HCT116 (cell line): ENCODE measurements at regions not wholly inside any gene's neighbourhood (a gene's known extent, or its start where the extent isn't known, plus 50 kb on each side); places are given as distances from the start of the nearest gene placed in this dataset.

ENCODE experiments used
- ATAC-seq: fragments of 200-7000 bp; cut with Tn5 transposase; 2 replicates; pipeline ENCODE4 v1.9.1; 2020; ENCODE audit warnings: mild to moderate bottlenecking, moderate library complexity
- BruUV-seq: library from RNA; stranded (reverse); fragments of 400-500 nt; replicated peaks from 2 replicates; lab custom pipeline; 2021; lab: Mats Ljungman, UMichigan
- CTCF ChIA-PET: fragments of 300-600 bp; sonication (Branson Sonifier 250); formaldehyde crosslinking; loops from one replicate; lab custom pipeline; 2021; ENCODE audit warnings: antibody characterized with exemption; lab: Charles Lee
- POLR2A ChIA-PET: fragments of 300-600, 350-600 bp; sonication (Branson Sonifier 250); formaldehyde crosslinking; loops from one replicate; lab custom pipeline; 2021; ENCODE audit warnings: antibody characterized with exemption; lab: Charles Lee
- RAD21 ChIA-PET, 2 experiments: fragments of 300-600 bp; sonication (Branson Sonifier 250); formaldehyde crosslinking; loops; one replicate each; lab custom pipeline; 2023; ENCODE audit warnings: low total read pairs in 2 of 2; ENCODE audit not compliant: uncharacterized antibody in 2 of 2, unreplicated experiment in 2 of 2, low non-redundant PET in 1 of 2; lab: Charles Lee
- DNase-seq: peaks from one replicate; pipeline ENCODE4 v3.0.0-alpha.2; 2010; ENCODE audit warnings: low read depth, low spot score
- H2AFZ ChIP-seq: fragments of 200-600 bp; shearing (Covaris generic), sonication (generic); 2 replicates; pipeline ENCODE4 v1.6.1; 2017; ENCODE audit warnings: low read depth, mixed run types, mixed read lengths, antibody characterized with exemption, low read length; ENCODE audit not compliant: poor library complexity, severe bottlenecking
- H3K27ac ChIP-seq: 2 replicates; pipeline ENCODE4 v1.5.1; 2012; ENCODE audit warnings: low read depth, low read length
- H3K27me3 ChIP-seq: fragments of 200-600 bp; sonication (generic); 2 replicates; pipeline ENCODE4 v1.6.1; 2016; ENCODE audit warnings: mixed run types, low read length, mixed read lengths; ENCODE audit not compliant: insufficient read depth
- H3K36me3 ChIP-seq, 2 experiments: fragments of 200-500 bp in 1 of 2; fragments of 200-600 bp in 1 of 2; sonication (Bioruptor generic) in 1 of 2; sonication (generic) in 1 of 2; 2 replicates each; pipeline versions ENCODE4 v1.5.1 to v1.6.1; 2014 to 2016; ENCODE audit warnings: low read length in 2 of 2, inconsistent platforms in 1 of 2, mixed read lengths in 1 of 2, mixed run types in 1 of 2; ENCODE audit not compliant: insufficient read depth in 2 of 2, control insufficient read depth in 1 of 2
- H3K4me1 ChIP-seq, 2 experiments: fragments of 200-600 bp in 1 of 2; sonication (generic) in 1 of 2; 2 replicates each; pipeline versions ENCODE4 v1.5.1 to v1.6.1; 2012 to 2017; ENCODE audit warnings: low read length in 2 of 2, inconsistent platforms in 1 of 2, mild to moderate bottlenecking in 1 of 2, mixed read lengths in 1 of 2, mixed run types in 1 of 2, moderate library complexity in 1 of 2; ENCODE audit not compliant: insufficient read depth in 2 of 2, control insufficient read depth in 1 of 2
- H3K4me2 ChIP-seq: fragments of 200-600 bp; sonication (generic); 2 replicates; pipeline ENCODE4 v1.6.1; 2017; ENCODE audit warnings: mixed run types, low read length, mixed read lengths
- H3K4me3 ChIP-seq, 2 experiments: fragments of 200-600 bp in 1 of 2; sonication (generic) in 1 of 2; replicated peaks in 1 of 2; 2 replicates each; pipeline ENCODE4 v1.5.1; 2011 to 2016; ENCODE audit warnings: low read length in 2 of 2, control low read depth in 1 of 2, low read depth in 1 of 2, mild to moderate bottlenecking in 1 of 2, mixed read lengths in 1 of 2, mixed run types in 1 of 2
- H3K79me2 ChIP-seq: fragments of 200-600 bp; sonication (generic); 2 replicates; pipeline ENCODE4 v1.6.1; 2017; ENCODE audit warnings: mild to moderate bottlenecking, mixed run types, low read length, moderate library complexity, mixed read lengths; ENCODE audit not compliant: insufficient read depth
- H3K9ac ChIP-seq: fragments of 200-600 bp; sonication (generic); 2 replicates; pipeline ENCODE4 v1.6.1; 2016; ENCODE audit warnings: low read length, mixed read lengths
- H3K9me2 ChIP-seq: fragments of 200-600 bp; sonication (generic), shearing (Covaris generic); 2 replicates; pipeline ENCODE4 v1.6.1; 2017; ENCODE audit warnings: mixed run types, mild to moderate bottlenecking, moderate library complexity; ENCODE audit not compliant: insufficient read depth
- H3K9me3 ChIP-seq, 2 experiments: fragments of 200-500 bp in 1 of 2; fragments of 200-600 bp in 1 of 2; sonication (Bioruptor generic) in 1 of 2; sonication (generic) in 1 of 2; 2 replicates each; pipeline ENCODE4 v1.6.1; 2014 to 2017; ENCODE audit warnings: low read length in 2 of 2, mixed read lengths in 2 of 2, inconsistent platforms in 1 of 2, low read depth in 1 of 2, mild to moderate bottlenecking in 1 of 2, mixed run types in 1 of 2, moderate library complexity in 1 of 2; ENCODE audit not compliant: control insufficient read depth in 1 of 2, insufficient read depth in 1 of 2
- H4K20me1 ChIP-seq: fragments of 200-600 bp; sonication (generic), shearing (Covaris generic); 2 replicates; pipeline ENCODE4 v1.6.1; 2017; ENCODE audit warnings: mixed run types, mild to moderate bottlenecking, moderate library complexity; ENCODE audit not compliant: insufficient read depth
- CBX3 ChIP-seq: IDR thresholded peaks from 2 replicates; pipeline ENCODE4 v1.6.1; 2012; ENCODE audit warnings: low read depth
- CTCF ChIP-seq, 3 experiments: fragments of 200-600 bp in 1 of 3; sonication (generic) in 1 of 3; IDR thresholded peaks in 2 of 3; conservative IDR thresholded peaks in 1 of 3; 2 replicates each; pipeline ENCODE4 v1.5.1; 2012 to 2017; ENCODE audit warnings: low read depth in 2 of 3, low read length in 2 of 3, antibody characterized with exemption in 1 of 3, borderline replicate concordance in 1 of 3, control low read depth in 1 of 3, mild to moderate bottlenecking in 1 of 3, mixed read lengths in 1 of 3, mixed run types in 1 of 3, moderate library complexity in 1 of 3; ENCODE audit not compliant: insufficient read depth in 1 of 3
- EGR1 ChIP-seq: IDR thresholded peaks from 2 replicates; pipeline ENCODE4 v1.6.1; 2012; ENCODE audit warnings: low read depth
- ELF1 ChIP-seq: IDR thresholded peaks from 2 replicates; pipeline ENCODE4 v1.6.1; 2012; ENCODE audit warnings: low read depth, borderline replicate concordance
- JUND ChIP-seq: IDR thresholded peaks from 2 replicates; pipeline ENCODE4 v1.6.1; 2012
- POLR2AphosphoS5 ChIP-seq: IDR thresholded peaks from 2 replicates; pipeline ENCODE4 v1.6.1; 2011; ENCODE audit warnings: mild to moderate bottlenecking, low read depth, low read length, moderate library complexity
- RAD21 ChIP-seq: IDR thresholded peaks from 2 replicates; pipeline ENCODE4 v1.6.1; 2012; ENCODE audit warnings: low read depth, mild to moderate bottlenecking
- SRF ChIP-seq: IDR thresholded peaks from 2 replicates; pipeline ENCODE4 v1.6.1; 2012; ENCODE audit warnings: low read depth
- YY1 ChIP-seq: IDR thresholded peaks from 2 replicates; pipeline ENCODE4 v1.6.1; 2011; ENCODE audit warnings: low read length, low read depth, moderate library complexity, mild to moderate bottlenecking; ENCODE audit not compliant: insufficient replicate concordance; ENCODE audit errors: extremely low read depth
- ZFX ChIP-seq: fragments of 450-650 bp; IDR thresholded peaks from 2 replicates; pipeline ENCODE4 v1.6.1; 2017
- ZNF274 ChIP-seq: fragments of 200-500 bp; sonication (Bioruptor generic); IDR thresholded peaks from 2 replicates; pipeline ENCODE4 v1.6.1; 2014; ENCODE audit warnings: mild to moderate bottlenecking, low read depth, low read length, inconsistent platforms
- intact Hi-C: fragments of 100-400 bp; cut with micrococcal nuclease; formaldehyde crosslinking; loops from 2 replicates; pipeline ENCODE4 v1.10.0; 2022
- TF ChIP-seq, protein P1 (sequence below): IDR thresholded peaks from 2 replicates; pipeline ENCODE4 v1.6.1; 2012; ENCODE audit warnings: low read depth

DNA sequence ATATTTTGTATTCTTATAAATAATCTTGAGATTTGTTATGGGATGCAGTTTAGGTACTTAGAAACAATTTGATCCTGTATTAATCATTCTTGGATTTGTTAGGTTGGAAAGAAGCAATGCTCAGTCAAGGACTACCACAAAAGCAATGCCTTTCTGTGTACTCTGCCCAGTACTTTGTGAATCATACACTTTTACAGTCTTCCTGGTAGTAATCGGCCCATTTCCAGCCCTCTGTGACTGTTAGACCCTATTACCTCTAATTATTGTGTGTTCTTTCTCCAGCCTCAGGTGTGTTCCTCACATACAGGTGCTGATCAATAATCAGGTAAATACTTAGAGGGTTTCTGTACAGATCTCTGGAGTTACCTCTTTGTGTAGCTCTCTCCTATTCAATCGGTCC lies 609.0 kb downstream of the KCNH5 start:
- no peaks in the 10 kb centered on the region for H3K36me3 ChIP-seq
- H2AFZ ChIP-seq, result no peak overlapping the region
- no peak overlapping the region for H3K4me2 ChIP-seq
- BruUV-seq, result no TSS peak
- H3K4me1 ChIP-seq, result no peaks in the 10 kb centered on the region
- ChIA-PET CTCF (no interaction called here), POLR2A (no interaction called here), RAD21 (no interaction called here)
- no peak overlapping the region for H3K9ac ChIP-seq
- H3K27me3 ChIP-seq, result no peaks in the 10 kb centered on the region
- DNase-seq (no peak), ATAC-seq (no peak)
- H4K20me1 ChIP-seq, result no peaks in the 10 kb centered on the region; the same call in 1 of the 2 replicates
- peaks cover 6 to 25% of the 10 kb centered on the region in 2 experiments; a peak in 2 of 4 replicates for H3K9me3 ChIP-seq
- H3K9me2 ChIP-seq, result no peaks in the 10 kb centered on the region
- intact Hi-C loops, result no loop called here
- no peaks in the 10 kb centered on the region for H3K79me2 ChIP-seq
- no peak for TF ChIP-seq ZFX
- no peak for TF ChIP-seq CBX3
- TF ChIP-seq CTCF (IDR thresholded peaks at IDR 0.05 in 2 of 3, conservative IDR thresholded peaks at IDR 0.05 in 1 of 3; ENCODE audit: borderline replicate concordance in 1 of 3, insufficient read depth in 1 of 3, low read depth in 2 of 3, low read length in 2 of 3), result no peak
- TF ChIP-seq POLR2AphosphoS5, result no peak
- no peak for TF ChIP-seq YY1
- TF ChIP-seq ELF1, result no peak
- no peak for TF ChIP-seq SRF
- no peak for TF ChIP-seq EGR1
- no peak for TF ChIP-seq ZNF274
- TF ChIP-seq, protein P1, sequence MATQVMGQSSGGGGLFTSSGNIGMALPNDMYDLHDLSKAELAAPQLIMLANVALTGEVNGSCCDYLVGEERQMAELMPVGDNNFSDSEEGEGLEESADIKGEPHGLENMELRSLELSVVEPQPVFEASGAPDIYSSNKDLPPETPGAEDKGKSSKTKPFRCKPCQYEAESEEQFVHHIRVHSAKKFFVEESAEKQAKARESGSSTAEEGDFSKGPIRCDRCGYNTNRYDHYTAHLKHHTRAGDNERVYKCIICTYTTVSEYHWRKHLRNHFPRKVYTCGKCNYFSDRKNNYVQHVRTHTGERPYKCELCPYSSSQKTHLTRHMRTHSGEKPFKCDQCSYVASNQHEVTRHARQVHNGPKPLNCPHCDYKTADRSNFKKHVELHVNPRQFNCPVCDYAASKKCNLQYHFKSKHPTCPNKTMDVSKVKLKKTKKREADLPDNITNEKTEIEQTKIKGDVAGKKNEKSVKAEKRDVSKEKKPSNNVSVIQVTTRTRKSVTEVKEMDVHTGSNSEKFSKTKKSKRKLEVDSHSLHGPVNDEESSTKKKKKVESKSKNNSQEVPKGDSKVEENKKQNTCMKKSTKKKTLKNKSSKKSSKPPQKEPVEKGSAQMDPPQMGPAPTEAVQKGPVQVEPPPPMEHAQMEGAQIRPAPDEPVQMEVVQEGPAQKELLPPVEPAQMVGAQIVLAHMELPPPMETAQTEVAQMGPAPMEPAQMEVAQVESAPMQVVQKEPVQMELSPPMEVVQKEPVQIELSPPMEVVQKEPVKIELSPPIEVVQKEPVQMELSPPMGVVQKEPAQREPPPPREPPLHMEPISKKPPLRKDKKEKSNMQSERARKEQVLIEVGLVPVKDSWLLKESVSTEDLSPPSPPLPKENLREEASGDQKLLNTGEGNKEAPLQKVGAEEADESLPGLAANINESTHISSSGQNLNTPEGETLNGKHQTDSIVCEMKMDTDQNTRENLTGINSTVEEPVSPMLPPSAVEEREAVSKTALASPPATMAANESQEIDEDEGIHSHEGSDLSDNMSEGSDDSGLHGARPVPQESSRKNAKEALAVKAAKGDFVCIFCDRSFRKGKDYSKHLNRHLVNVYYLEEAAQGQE, result no peak
- TF ChIP-seq JUND, result no peak
- no peak for TF ChIP-seq RAD21
- H3K27ac ChIP-seq, result no peak overlapping the region
- no peak overlapping the region for H3K4me3 ChIP-seq
